ENCODE measurements at regions not wholly inside any gene's neighbourhood (a gene's known extent, or its start where the extent isn't known, plus 50 kb on each side); places are given as distances from the start of the nearest gene placed in this dataset.

GRCh38 chr21:19392390-19392789 is 988.8 kb upstream of the TMPRSS15 start:
- CTCF ChIA-PET, result no interaction called here
- no peak overlapping the region for H3K4me3 Mint-ChIP-seq
- ATAC-seq, result no peak

GRCh38 chr21:19400223-19400770 is 996.7 kb upstream of the TMPRSS15 start:
- Mint-ChIP-seq H3K9me3 (ENCODE audit: low read depth) (peaks cover 2% of the 10 kb centered on the region), H3K27ac (no peak overlapping the region), H3K4me1 (no peaks in the 10 kb centered on the region), H3K4me3 (no peak overlapping the region), H3K27me3 (no peaks in the 10 kb centered on the region), H3K36me3 (ENCODE audit: low read depth) (no peaks in the 10 kb centered on the region)
- ChIA-PET CTCF (no interaction called here), POLR2A (no interaction called here)
- no peak for ATAC-seq
- intact Hi-C loops (cut with DNase I, micrococcal nuclease), result no loop called here
- DNase-seq, result no peak

More at GRCh38 chr21:19392390-19392789, 988.8 kb upstream of the TMPRSS15 start:
- Mint-ChIP-seq H3K27ac (no peak overlapping the region), H3K4me1 (no peaks in the 10 kb centered on the region), H3K36me3 (ENCODE audit: low read depth) (no peaks in the 10 kb centered on the region), H3K9me3 (ENCODE audit: low read depth) (peaks cover 10% of the 10 kb centered on the region), H3K27me3 (no peaks in the 10 kb centered on the region)
- intact Hi-C loops (cut with DNase I, micrococcal nuclease), result no loop called here
- POLR2A ChIA-PET, result no interaction called here
- DNase-seq, result no peak

- DNase-seq (no peak), ATAC-seq (no peak)
- no peak overlapping the region for H3K4me3 Mint-ChIP-seq
- H3K4me1 Mint-ChIP-seq, result no peaks in the 10 kb centered on the region
- H3K36me3 Mint-ChIP-seq (ENCODE audit: low read depth), result no peaks in the 10 kb centered on the region
- intact Hi-C loops (cut with DNase I, micrococcal nuclease), result no loop called here
- peaks cover 2% of the 10 kb centered on the region for H3K9me3 Mint-ChIP-seq (ENCODE audit: low read depth)
- ChIA-PET CTCF (no interaction called here), POLR2A (no interaction called here)
- H3K27ac Mint-ChIP-seq, result no peak overlapping the region
- no peaks in the 10 kb centered on the region for H3K27me3 Mint-ChIP-seq
These were observed 999.3 kb upstream of the TMPRSS15 start for GRCh38 chr21:19402870-19403269.

- H3K4me3 Mint-ChIP-seq, result no peak overlapping the region
- intact Hi-C loops (cut with DNase I, micrococcal nuclease), result no loop called here
- DNase-seq (no peak), ATAC-seq (no peak)
- CTCF ChIA-PET, result no interaction called here
- no peaks in the 10 kb centered on the region for H3K27me3 Mint-ChIP-seq
- H3K27ac Mint-ChIP-seq, result no peak overlapping the region
- no peaks in the 10 kb centered on the region for H3K36me3 Mint-ChIP-seq (ENCODE audit: low read depth)
- POLR2A ChIA-PET, result no interaction called here
- no peaks in the 10 kb centered on the region for H3K4me1 Mint-ChIP-seq
- peaks cover 2% of the 10 kb centered on the region for H3K9me3 Mint-ChIP-seq (ENCODE audit: low read depth)
These were observed 1001.7 kb upstream of the TMPRSS15 start for GRCh38 chr21:19405326-19405725.

- intact Hi-C loops (cut with DNase I, micrococcal nuclease), result no loop called here
- POLR2A ChIA-PET, result no interaction called here
- CTCF ChIA-PET, result no interaction called here
- no peaks in the 10 kb centered on the region for H3K4me1 Mint-ChIP-seq
- no peak for ATAC-seq
- DNase-seq, result no peak
- peaks cover 13% of the 10 kb centered on the region for H3K9me3 Mint-ChIP-seq (ENCODE audit: low read depth)
- H3K27ac Mint-ChIP-seq, result no peak overlapping the region
- H3K4me3 Mint-ChIP-seq, result no peak overlapping the region
- no peaks in the 10 kb centered on the region for H3K27me3 Mint-ChIP-seq
- H3K36me3 Mint-ChIP-seq (ENCODE audit: low read depth), result no peaks in the 10 kb centered on the region
These were observed 1017.0 kb upstream of the TMPRSS15 start for GRCh38 chr21:19420565-19420964.

GRCh38 chr21:19433623-19434022 is 1030.0 kb upstream of the TMPRSS15 start:
- Mint-ChIP-seq H3K27me3 (no peaks in the 10 kb centered on the region), H3K27ac (no peak overlapping the region), H3K4me3 (no peak overlapping the region), H3K4me1 (no peaks in the 10 kb centered on the region), H3K9me3 (ENCODE audit: low read depth) (peaks cover 18% of the 10 kb centered on the region), H3K36me3 (ENCODE audit: low read depth) (no peaks in the 10 kb centered on the region)
- CTCF ChIA-PET, result no interaction called here
- intact Hi-C loops (cut with DNase I, micrococcal nuclease), result no loop called here
- POLR2A ChIA-PET, result no interaction called here
- ATAC-seq (no peak), DNase-seq (no peak)

- H3K4me1 Mint-ChIP-seq, result no peaks in the 10 kb centered on the region
- intact Hi-C loops (cut with DNase I, micrococcal nuclease), result no loop called here
- peaks cover 2% of the 10 kb centered on the region for H3K9me3 Mint-ChIP-seq (ENCODE audit: low read depth)
- no peak for DNase-seq
- H3K27ac Mint-ChIP-seq, result no peak overlapping the region
- no peak for ATAC-seq
- H3K27me3 Mint-ChIP-seq, result no peaks in the 10 kb centered on the region
- ChIA-PET POLR2A (no interaction called here), CTCF (no interaction called here)
- H3K36me3 Mint-ChIP-seq (ENCODE audit: low read depth), result no peaks in the 10 kb centered on the region
- H3K4me3 Mint-ChIP-seq, result no peak overlapping the region
These were observed 1037.4 kb upstream of the TMPRSS15 start for GRCh38 chr21:19440792-19441655.

GRCh38 chr21:19458295-19458694 is 1054.7 kb upstream of the TMPRSS15 start:
- intact Hi-C loops (cut with DNase I, micrococcal nuclease), result no loop called here
- no peak for DNase-seq
- Mint-ChIP-seq H3K36me3 (ENCODE audit: low read depth) (no peaks in the 10 kb centered on the region), H3K4me1 (no peaks in the 10 kb centered on the region), H3K27me3 (no peaks in the 10 kb centered on the region), H3K9me3 (ENCODE audit: low read depth) (peaks cover 6% of the 10 kb centered on the region), H3K4me3 (no peak overlapping the region), H3K27ac (no peak overlapping the region)
- no peak for ATAC-seq
- POLR2A ChIA-PET, result no interaction called here
- CTCF ChIA-PET, result no interaction called here

GRCh38 chr21:19461481-19462205 is 1058.1 kb upstream of the TMPRSS15 start:
- CTCF ChIA-PET, result no interaction called here
- Mint-ChIP-seq H3K4me3 (no peak overlapping the region), H3K4me1 (no peaks in the 10 kb centered on the region), H3K9me3 (ENCODE audit: low read depth) (peaks cover 4% of the 10 kb centered on the region), H3K27me3 (no peaks in the 10 kb centered on the region), H3K27ac (no peak overlapping the region), H3K36me3 (ENCODE audit: low read depth) (no peaks in the 10 kb centered on the region)
- DNase-seq, result no peak
- ATAC-seq, result no peak
- POLR2A ChIA-PET, result no interaction called here
- intact Hi-C loops (cut with DNase I, micrococcal nuclease), result no loop called here

GRCh38 chr21:19463966-19464365 is 1060.4 kb upstream of the TMPRSS15 start:
- POLR2A ChIA-PET, result no interaction called here

GRCh38 chr21:19468991-19469715 is 1065.6 kb upstream of the TMPRSS15 start:
- H3K4me3 Mint-ChIP-seq, result no peak overlapping the region
- ChIA-PET CTCF (no interaction called here), POLR2A (no interaction called here)
- H3K4me1 Mint-ChIP-seq, result no peaks in the 10 kb centered on the region
- H3K27me3 Mint-ChIP-seq, result no peaks in the 10 kb centered on the region
- ATAC-seq, result no peak
- intact Hi-C loops (cut with DNase I, micrococcal nuclease), result no loop called here
- DNase-seq, result no peak
- H3K9me3 Mint-ChIP-seq (ENCODE audit: low read depth), result peaks cover 3% of the 10 kb centered on the region
- H3K36me3 Mint-ChIP-seq (ENCODE audit: low read depth), result no peaks in the 10 kb centered on the region
- no peak overlapping the region for H3K27ac Mint-ChIP-seq

More at GRCh38 chr21:19463966-19464365, 1060.4 kb upstream of the TMPRSS15 start:
- no peaks in the 10 kb centered on the region for H3K36me3 Mint-ChIP-seq (ENCODE audit: low read depth)
- no peak overlapping the region for H3K4me3 Mint-ChIP-seq
- peaks cover 2% of the 10 kb centered on the region for H3K9me3 Mint-ChIP-seq (ENCODE audit: low read depth)
- no peaks in the 10 kb centered on the region for H3K27me3 Mint-ChIP-seq
- H3K27ac Mint-ChIP-seq, result no peak overlapping the region
- intact Hi-C loops (cut with DNase I, micrococcal nuclease), result no loop called here
- no peak for ATAC-seq
- no peak for DNase-seq
- no peaks in the 10 kb centered on the region for H3K4me1 Mint-ChIP-seq
- CTCF ChIA-PET, result no interaction called here

- no peak overlapping the region for H3K27ac Mint-ChIP-seq
These were observed 1071.9 kb upstream of the TMPRSS15 start for GRCh38 chr21:19475525-19475924.

More at GRCh38 chr21:19475525-19475924, 1071.9 kb upstream of the TMPRSS15 start:
- ChIA-PET POLR2A (no interaction called here), CTCF (no interaction called here)
- Mint-ChIP-seq H3K9me3 (ENCODE audit: low read depth) (peaks cover 3% of the 10 kb centered on the region), H3K27me3 (no peaks in the 10 kb centered on the region), H3K4me1 (no peaks in the 10 kb centered on the region), H3K4me3 (no peak overlapping the region), H3K36me3 (ENCODE audit: low read depth) (no peaks in the 10 kb centered on the region)
- ATAC-seq (no peak), DNase-seq (no peak)
- intact Hi-C loops (cut with DNase I, micrococcal nuclease), result no loop called here
